Panc1 (cell line): ENCODE measurements at regions not wholly inside any gene's neighbourhood (a gene's known extent, or its start where the extent isn't known, plus 50 kb on each side); places are given as distances from the start of the nearest gene placed in this dataset.

Source experiments
- ATAC-seq: fragments of 200-7000 bp; cut with Tn5 transposase; 2 replicates; pipeline ENCODE4 v1.9.1; 2020; ENCODE audit warnings: mild to moderate bottlenecking, moderate library complexity
- BruUV-seq: library from RNA; stranded (reverse); fragments of 400-500 nt; replicated peaks from 2 replicates; lab custom pipeline; 2021; lab: Mats Ljungman, UMichigan
- CTCF ChIA-PET: fragments of 300-600 bp; sonication (Branson Sonifier 250); formaldehyde crosslinking; loops from one replicate; lab custom pipeline; 2022; ENCODE audit warnings: antibody characterized with exemption; lab: Charles Lee
- POLR2A ChIA-PET: fragments of 300-600 bp; sonication (Branson Sonifier 250); formaldehyde crosslinking; loops from one replicate; lab custom pipeline; 2022; ENCODE audit warnings: antibody characterized with exemption; lab: Charles Lee
- DNase-seq: peaks from one replicate; pipeline ENCODE4 v3.0.0-alpha.2; 2010; ENCODE audit warnings: low read depth, low spot score
- H3K27ac ChIP-seq: 2 replicates; pipeline ENCODE4 v1.5.1; 2011; ENCODE audit warnings: mild to moderate bottlenecking, low read length, inconsistent platforms
- H3K27me3 ChIP-seq: fragments of 200-500 bp; sonication (Bioruptor generic); 2 replicates; pipeline ENCODE4 v1.6.0; 2014; ENCODE audit warnings: low read length, inconsistent platforms; ENCODE audit not compliant: control insufficient read depth, insufficient read depth
- H3K36me3 ChIP-seq: fragments of 200-500 bp; sonication (Bioruptor generic); 2 replicates; pipeline ENCODE4 v1.5.1; 2014; ENCODE audit warnings: inconsistent platforms, mild to moderate bottlenecking, low read length, moderate library complexity; ENCODE audit not compliant: control insufficient read depth, insufficient read depth
- H3K4me1 ChIP-seq: 2 replicates; pipeline ENCODE4 v1.5.1; 2011; ENCODE audit warnings: inconsistent platforms, mild to moderate bottlenecking, low read length, moderate library complexity; ENCODE audit not compliant: control insufficient read depth, insufficient read depth
- H3K4me3 ChIP-seq, 2 experiments: 2 replicates each; pipeline ENCODE4 v1.5.1; 2011 to 2012; ENCODE audit warnings: low read depth in 2 of 2, low read length in 2 of 2, mild to moderate bottlenecking in 2 of 2, inconsistent platforms in 1 of 2, moderate library complexity in 1 of 2
- H3K9me3 ChIP-seq: fragments of 200-500 bp; sonication (Bioruptor generic); 2 replicates; pipeline ENCODE4 v1.5.1; 2014; ENCODE audit warnings: low read depth, mild to moderate bottlenecking, inconsistent platforms, low read length, moderate library complexity; ENCODE audit not compliant: control insufficient read depth, insufficient read depth
- CTCF ChIP-seq: fragments of 450-650 bp; IDR thresholded peaks from 2 replicates; pipeline ENCODE4 v1.5.1; 2017; ENCODE audit warnings: mild to moderate bottlenecking
- POLR2AphosphoS5 ChIP-seq: IDR thresholded peaks from 2 replicates; pipeline ENCODE4 v1.6.1; 2012; ENCODE audit warnings: mild to moderate bottlenecking, low read depth, low read length, moderate library complexity
- REST ChIP-seq, 2 experiments: IDR thresholded peaks; 2 replicates each; pipeline ENCODE4 v1.6.1; 2011 to 2012; ENCODE audit warnings: low read depth in 2 of 2, control low read depth in 1 of 2, low read length in 1 of 2, mild to moderate bottlenecking in 1 of 2, moderate library complexity in 1 of 2; ENCODE audit not compliant: insufficient read depth in 1 of 2
- SIN3A ChIP-seq: IDR thresholded peaks from 2 replicates; pipeline ENCODE4 v1.6.1; 2012; ENCODE audit warnings: low read depth, mild to moderate bottlenecking, low read length, moderate library complexity, borderline replicate concordance; ENCODE audit not compliant: insufficient read depth
- TCF7L2 ChIP-seq: IDR thresholded peaks from 2 replicates; pipeline ENCODE4 v1.6.1; 2011; ENCODE audit warnings: mild to moderate bottlenecking, low read depth, low read length, inconsistent platforms
- in situ Hi-C: cut with HindIII; loops from 2 replicates; pipeline ENCODE4 v1.10.0; 2016; ENCODE audit warnings: low sequenced_read_pairs, low pct_unique_long_range_greater_than_20kb
- intact Hi-C: fragments of 100-400 bp; cut with micrococcal nuclease; formaldehyde crosslinking; loops from one replicate; pipeline ENCODE4 v1.10.0; 2022; ENCODE audit not compliant: unreplicated experiment

- Histone ChIP-seq H3K27me3 (no peaks in the 10 kb centered on the region), H3K36me3 (no peaks in the 10 kb centered on the region), H3K27ac (no peak overlapping the region), H3K4me3 (no peak overlapping the region), H3K4me1 (no peaks in the 10 kb centered on the region), H3K9me3 (no peaks in the 10 kb centered on the region)
- no TSS peak for BruUV-seq
- TF ChIP-seq CTCF, result no peak
- TF ChIP-seq TCF7L2, result no peak
- TF ChIP-seq SIN3A, result no peak
- TF ChIP-seq POLR2AphosphoS5, result no peak
- no peak for TF ChIP-seq REST (IDR thresholded peaks at IDR 0.05; ENCODE audit: insufficient read depth in 1 of 2, low read depth in 2 of 2, low read length in 1 of 2)
- ATAC-seq (no peak), DNase-seq (no peak)
- intact Hi-C loops, result no loop called here
- in situ Hi-C loops, result no loop called here
- ChIA-PET CTCF (no interaction called here), POLR2A (no interaction called here)
Observed at GRCh38 chr9:108606401-108606800, 249.4 kb downstream of the ACTL7B start.

GRCh38 chr9:108603141-108603540, 252.6 kb downstream of the ACTL7B start:
- TF ChIP-seq REST (IDR thresholded peaks at IDR 0.05; ENCODE audit: insufficient read depth in 1 of 2, low read depth in 2 of 2, low read length in 1 of 2) (no peak), TCF7L2 (no peak), POLR2AphosphoS5 (no peak)
- no peaks in the 10 kb centered on the region for H3K4me1 ChIP-seq
- DNase-seq (no peak), ATAC-seq (no peak)
- no peaks in the 10 kb centered on the region for H3K36me3 ChIP-seq
- ChIA-PET POLR2A (no interaction called here), CTCF (no interaction called here)
- in situ Hi-C loops (no loop called here), intact Hi-C loops (no loop called here)
- no peak overlapping the region for H3K27ac ChIP-seq
- no TSS peak for BruUV-seq
- no peaks in the 10 kb centered on the region for H3K9me3 ChIP-seq
- H3K27me3 ChIP-seq, result no peaks in the 10 kb centered on the region
- H3K4me3 ChIP-seq, result no peak overlapping the region
